ENCODE measurements at regions not wholly inside any gene's neighbourhood (a gene's known extent, or its start where the extent isn't known, plus 50 kb on each side); places are given as distances from the start of the nearest gene placed in this dataset.

DNA sequence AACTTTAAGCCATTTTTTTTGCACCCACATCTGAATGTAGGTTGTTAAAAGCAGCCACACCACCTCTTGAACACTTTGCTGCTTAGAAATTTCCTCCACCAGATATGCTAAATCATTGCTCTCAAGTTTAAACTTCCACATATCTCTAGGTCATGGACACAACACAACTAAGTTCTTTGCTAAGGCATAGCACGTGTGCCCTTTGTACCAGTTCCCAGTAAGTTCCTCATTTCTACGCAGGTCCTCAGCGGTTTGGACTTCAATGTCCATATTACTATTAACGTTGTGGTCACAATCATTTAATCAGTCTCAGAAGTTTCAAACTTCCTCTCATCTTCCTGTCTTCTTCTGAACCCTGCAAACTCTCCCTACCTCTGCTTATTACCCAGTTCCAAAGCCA is 661.6 kb upstream of the PKN2 start:
- no peak for DNase-seq

DNA sequence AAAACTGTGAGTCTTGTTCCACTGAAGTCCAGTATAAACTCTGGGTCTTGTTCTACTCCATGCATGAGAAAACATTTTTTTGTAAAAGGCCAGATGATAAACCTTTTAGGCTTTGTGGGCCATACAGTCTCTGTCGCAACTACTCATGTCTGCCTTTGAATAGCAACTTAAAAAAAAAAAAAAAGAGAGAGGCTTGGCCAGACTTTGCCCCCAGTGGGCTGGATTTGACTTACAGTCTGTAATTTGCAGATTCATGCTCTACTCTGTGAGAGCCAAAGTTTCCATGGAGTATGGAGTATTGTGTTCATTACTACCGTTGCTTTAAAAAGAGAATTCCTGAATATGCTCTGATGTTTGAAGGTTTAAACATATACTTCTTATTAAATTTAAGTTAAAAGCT is 654.9 kb upstream of the PKN2 start:
- no peak for DNase-seq
- intact Hi-C loops (cut with DNase I) = no loop called here

More for the DNA sequence above, 661.6 kb upstream of the PKN2 start:
- intact Hi-C loops (cut with DNase I) = no loop called here

DNA sequence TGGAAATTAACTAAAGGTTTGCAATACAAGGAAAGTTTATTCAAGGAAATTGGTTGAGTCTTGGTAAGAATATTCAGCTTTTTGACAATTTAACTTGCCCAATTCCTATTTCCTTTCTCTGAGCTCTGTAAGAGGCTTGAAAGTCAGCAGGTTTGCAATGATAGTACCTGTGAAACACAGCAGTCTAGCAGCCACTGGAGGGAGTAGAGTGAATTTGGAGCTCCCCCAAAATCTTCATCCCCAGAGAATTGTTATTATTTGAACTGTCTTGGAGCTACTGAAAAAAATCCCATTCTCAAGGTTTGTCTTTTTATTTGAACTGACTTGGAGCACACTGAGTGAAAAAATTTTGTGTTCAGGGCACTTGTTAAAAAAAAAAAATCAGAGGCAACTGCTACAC is 654.2 kb upstream of the PKN2 start:
- DNase-seq = no peak
- intact Hi-C loops (cut with DNase I) = no loop called here

DNA sequence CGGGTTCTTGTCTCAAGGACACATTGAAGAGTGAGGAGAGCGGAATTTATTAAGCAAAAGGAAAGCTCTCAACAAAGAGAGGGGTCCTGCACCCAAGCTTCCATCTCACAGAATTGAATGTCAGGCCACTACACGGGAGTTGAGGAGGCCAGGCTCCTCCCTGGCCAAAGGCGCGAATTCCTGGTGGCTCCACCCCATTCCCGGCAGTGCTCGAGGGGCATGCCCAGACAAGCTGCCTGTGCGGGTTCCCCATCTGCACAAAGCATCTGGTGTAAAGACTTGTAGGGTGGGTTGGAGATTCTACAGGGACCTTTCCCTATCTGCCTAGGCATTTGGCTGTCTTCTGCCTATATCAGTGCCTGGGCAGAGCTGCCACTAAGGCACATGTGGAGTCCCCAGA is 648.5 kb upstream of the PKN2 start:
- DNase-seq = no peak
- intact Hi-C loops (cut with DNase I) = no loop called here

DNA sequence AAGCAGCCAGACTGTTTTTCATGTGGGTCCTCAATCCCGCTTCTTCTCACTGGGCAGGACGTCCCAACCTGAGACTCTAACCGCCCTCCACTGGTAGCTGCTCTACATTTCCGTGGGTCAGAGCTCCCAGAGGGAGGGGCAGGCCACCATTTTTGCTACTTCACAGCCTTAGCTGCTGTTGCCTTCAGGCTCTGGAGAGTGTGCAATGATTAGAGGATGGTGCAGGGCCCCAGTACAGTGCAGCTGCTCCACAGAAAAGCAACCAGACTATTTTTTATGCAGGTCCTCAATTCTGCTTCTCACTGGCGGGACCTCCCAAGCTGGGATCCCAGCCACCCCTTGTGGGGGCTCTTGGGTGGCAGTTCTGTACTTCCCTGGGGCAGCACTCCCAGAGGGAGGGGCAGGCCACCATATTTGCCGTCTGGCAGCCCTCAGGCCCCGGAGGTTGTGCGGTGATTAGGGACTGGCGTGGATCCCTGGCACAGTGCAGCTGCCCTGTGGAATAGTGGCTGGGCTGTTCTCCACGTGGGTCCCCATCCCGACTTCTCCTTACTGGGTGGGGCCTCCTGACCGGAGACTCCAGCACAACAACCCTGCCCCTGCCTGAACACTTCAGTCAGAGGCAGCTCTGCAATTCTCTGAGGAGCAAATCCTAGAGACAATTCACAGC is 647.6 kb upstream of the PKN2 start:
- DNase-seq = peak in 6 of 10 donors; percentile 12 to 75 (median 32)
- intact Hi-C loops (cut with DNase I) = no loop called here

DNA sequence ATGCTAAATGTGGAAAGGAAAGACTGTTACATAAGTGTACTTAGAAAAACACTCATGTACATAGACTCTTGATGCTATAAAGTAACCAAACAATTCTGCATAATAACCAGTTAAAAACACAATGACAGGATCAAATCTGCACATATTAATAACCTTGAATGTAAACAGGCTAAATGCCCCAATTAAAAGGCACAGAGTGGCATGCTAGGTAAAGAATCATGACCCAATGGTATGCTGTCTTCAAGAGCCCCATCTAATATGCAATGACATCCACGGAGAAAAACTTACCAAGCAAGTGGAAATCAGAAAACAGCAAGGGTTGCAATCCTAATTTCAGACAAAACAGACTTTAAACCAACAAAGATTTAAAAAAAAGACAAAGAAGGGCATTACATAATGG is 644.8 kb upstream of the PKN2 start:
- intact Hi-C loops (cut with DNase I) = no loop called here
- no peak for DNase-seq

DNA sequence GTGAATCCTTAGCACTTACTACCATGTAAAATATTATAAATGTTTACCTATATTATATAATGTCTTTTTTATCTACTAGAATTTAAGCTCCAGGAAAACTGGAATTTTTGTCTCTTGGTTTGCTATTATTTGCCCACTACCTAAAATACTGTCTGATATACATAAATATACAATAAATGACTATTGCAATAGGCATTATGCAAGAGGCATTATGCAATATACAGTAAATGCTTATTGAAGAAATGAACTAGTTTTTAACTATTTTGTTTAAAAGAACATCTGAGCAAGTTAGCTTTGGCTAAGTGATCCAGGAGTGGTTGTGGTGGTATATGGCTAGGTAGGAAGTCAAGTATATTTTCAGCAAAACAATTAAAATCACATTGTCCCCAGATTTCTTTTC is 640.2 kb upstream of the PKN2 start:
- intact Hi-C loops (cut with DNase I) = no loop called here
- no peak for DNase-seq

DNA sequence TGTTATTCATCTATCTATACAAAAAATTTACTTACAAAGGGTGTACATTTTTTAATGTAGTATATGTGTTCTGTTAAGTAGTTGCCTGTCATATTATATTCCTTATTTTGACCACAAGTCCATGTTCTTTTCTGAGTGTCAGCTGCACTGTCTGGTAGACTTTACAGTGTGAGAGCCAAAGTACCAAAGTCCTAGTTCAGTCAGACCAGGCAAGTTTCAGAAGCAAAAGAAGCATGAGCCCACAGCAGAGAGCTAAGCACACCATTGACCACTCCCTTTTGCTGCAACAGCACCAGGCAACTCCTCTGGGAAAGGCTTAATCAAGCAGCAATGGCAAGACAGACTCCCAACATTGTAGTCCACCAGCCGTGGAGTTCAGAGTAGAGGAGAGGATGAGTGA is 631.9 kb upstream of the PKN2 start:
- no peak for DNase-seq
- intact Hi-C loops (cut with DNase I) = no loop called here

DNA sequence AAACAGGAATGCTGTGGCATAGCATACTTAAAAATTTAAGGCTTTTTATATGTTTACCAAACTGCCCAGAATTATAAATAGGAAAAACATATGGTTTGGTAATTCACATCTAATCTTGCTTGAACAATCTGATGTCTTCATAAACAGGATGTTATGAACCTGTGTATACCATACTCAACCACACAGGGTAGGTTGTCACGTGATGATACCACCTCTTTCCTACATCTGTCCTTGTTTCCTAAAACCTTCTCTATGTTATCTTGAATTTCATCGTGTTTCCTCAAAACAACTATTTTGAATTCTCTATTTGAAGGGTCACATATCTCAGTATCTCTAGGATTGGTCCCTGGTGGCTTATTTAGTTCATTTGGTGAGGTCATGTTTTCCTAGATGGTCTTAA is 631.0 kb upstream of the PKN2 start:
- intact Hi-C loops (cut with DNase I) = no loop called here
- no peak for DNase-seq

DNA sequence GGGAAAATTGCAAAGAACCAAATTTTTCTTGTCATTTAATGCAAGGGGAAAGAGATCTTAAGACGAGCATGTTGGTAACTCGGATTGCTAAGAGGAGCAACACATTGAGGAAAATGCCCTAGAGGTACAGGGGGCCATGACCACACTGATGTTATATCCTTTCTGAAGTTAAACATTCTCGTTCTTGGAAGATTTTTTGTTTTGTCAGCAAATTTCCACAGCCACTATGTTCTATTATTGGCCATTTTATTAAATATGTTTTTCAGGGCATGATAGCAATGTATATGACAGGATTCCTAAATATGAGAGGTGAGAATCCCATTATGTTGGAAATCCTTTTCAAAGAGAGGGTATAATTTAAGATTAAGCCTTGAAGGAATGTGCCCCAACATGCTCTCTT is 627.2 kb upstream of the PKN2 start:
- intact Hi-C loops (cut with DNase I) = no loop called here
- no peak for DNase-seq

DNA sequence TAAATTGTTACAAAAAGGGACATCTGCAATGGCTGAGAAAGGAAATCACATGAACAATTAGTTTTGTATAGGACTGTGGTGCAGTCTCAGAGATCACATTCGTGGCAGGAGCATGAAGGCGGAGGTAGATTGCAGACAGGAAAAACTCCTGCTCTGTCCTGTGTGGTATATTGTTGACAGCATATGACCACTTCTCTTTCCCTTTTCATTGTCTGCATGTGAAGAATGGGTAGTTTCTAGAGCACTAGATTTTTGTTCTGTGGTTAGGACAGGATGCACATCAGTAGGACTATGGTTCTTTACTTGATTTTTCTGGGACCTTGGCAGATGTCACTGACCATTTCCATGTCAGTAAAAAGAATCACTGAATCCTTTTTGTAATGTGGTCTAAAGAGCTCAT is 625.9 kb upstream of the PKN2 start:
- intact Hi-C loops (cut with DNase I) = no loop called here
- DNase-seq = no peak

DNA sequence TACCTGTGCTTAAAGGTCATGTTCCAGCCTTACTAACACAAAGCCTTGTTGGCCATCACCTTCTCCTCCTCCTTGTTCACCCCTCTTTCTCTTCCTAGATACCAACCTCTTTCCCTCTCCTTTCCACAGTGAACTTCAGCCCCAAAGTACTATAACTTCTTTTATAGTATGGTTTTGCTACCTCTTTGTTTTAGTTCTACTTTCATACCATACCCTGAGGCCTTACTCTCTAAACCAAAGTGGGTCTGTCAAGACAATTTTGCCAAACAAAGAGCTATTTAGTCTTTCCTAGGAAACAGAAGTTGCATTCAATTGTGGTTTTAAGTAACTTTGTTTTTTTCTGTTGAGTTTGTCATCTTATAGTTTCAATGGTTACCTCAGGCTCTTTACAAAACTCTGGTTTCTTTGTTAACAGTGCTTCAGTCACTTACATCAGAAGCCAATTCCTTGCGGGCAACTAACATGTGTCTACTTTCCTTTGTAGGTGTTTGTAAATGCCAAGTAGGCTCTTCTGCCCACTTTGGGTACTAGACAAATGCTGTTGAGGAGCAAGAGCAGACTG is 623.9 kb upstream of the PKN2 start:
- no peak for DNase-seq

DNA sequence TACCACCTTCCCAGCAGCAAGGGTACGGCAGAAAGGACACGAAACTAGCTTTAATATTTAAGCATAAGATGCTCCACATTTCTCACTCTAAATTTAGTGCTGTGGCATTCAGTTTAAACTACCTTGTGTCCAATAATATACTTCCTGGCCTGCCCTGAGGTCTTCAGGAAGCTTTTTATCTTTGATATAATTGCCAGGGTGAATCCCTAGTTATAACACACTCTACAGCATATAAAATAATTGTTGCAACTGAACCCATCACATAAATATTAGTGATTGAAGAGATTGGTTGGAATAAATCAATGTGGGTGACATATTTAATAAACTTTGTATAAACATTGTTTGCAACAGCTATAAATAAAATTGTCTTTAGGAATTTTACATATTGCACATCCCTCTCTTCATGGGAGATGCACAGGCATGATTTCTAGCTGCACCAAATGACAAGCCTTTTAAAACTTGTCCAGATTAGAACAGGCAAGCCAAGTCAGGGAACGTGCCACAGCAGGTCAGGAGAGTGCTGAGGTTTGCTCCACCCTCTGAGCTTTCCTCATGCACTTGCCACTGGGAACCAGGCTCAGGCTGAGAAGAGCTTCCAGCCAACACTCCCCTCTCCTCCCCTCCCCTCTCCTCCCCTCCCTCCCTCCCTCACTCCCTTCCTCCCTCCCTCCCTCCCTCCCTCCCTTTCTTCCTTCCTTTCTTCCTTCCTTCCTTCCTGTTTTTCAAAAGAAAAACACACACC is 623.2 kb upstream of the PKN2 start:
- intact Hi-C loops (cut with DNase I) = loop anchor here (5.0 kb wide), 1 partner anchor 929 kb away; no protein-coding TSS in a partner anchor
- no peak for DNase-seq

More for the DNA sequence above, 623.9 kb upstream of the PKN2 start:
- intact Hi-C loops (cut with DNase I) = loop anchor here (5.0 kb wide), 1 partner anchor 928 kb away; no protein-coding TSS in a partner anchor

DNA sequence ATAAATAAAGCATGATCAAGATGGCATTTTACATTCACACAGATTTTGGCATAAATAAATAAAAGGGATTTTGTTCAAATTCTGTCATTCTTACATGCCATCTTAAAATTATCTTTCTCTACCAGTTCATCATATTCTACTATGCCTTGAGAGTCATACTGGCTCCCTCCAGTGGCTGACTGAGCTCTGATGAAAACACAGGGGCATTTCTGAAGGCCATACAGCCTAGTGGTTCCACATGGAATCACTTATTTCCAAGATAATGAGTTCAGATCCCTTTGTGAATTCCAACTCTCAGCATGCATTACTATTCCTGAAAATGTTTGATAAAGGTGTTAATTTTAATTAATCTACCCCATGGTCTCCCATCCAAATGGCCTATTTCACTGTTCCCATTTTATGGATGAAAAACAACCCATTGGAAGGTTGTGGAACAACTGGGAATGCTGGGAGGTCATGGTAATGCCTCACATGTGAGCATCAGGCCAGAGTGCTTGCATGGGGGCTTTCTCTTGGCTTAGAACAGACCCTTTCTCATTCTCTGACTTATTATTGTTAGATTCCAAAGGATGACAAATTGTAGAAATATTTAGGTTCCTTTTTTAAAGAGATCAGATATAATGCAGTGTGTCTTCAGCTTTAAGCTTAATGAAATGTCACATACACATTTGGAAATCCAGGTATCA is 622.4 kb upstream of the PKN2 start:
- peak in 5 of 10 donors; percentile 14 to 64 (median 23) for DNase-seq
- intact Hi-C loops (cut with DNase I) = loop anchor here (5.0 kb wide), 1 partner anchor 929 kb away; no protein-coding TSS in a partner anchor

DNA sequence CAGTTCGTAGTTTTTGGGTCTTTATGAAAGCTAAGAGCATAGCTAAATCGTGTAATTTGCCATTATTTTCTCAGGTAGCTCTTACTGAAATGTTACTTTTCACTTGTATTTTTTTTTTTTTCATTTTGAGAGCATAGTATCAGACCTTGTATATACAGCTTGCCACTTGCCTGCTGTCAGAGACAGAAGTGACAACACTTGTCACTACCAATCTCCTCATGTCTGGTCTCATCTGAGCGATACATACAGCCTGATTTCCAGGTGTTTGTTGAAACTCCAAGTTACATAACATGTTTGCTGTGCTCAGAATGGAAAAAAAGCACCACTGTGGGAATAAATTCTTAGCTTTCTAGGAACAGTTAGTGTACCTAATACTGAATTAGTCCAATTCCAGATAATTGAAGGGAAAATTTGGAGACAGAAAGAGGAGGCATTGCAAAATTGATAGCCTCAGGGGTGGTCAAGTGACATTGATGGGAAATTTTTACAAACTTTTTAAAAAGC is 621.4 kb upstream of the PKN2 start:
- no peak for DNase-seq
- intact Hi-C loops (cut with DNase I) = loop anchor here (5.0 kb wide), 1 partner anchor 930 kb away; no protein-coding TSS in a partner anchor

DNA sequence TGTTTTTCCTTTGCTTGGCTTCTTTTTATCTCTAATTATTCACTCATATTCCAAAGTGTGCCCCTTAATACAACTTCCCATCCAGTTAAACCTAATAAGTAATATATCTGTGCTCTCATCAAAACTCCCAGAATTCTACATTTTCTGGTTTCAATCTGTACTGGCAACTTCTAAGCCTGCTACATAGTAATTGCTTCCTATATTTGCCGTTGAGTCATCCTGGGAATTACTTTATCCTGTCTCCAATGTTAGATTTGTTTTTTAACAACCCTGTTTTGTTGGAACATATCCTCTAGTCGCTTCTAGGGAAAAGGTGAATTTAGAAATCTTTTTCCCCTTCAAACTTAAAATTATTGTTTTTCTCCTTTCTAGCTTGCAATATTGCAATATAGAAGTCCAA is 620.5 kb upstream of the PKN2 start:
- no peak for DNase-seq
- intact Hi-C loops (cut with DNase I) = loop anchor here (5.0 kb wide), 1 partner anchor 931 kb away; no protein-coding TSS in a partner anchor

DNA sequence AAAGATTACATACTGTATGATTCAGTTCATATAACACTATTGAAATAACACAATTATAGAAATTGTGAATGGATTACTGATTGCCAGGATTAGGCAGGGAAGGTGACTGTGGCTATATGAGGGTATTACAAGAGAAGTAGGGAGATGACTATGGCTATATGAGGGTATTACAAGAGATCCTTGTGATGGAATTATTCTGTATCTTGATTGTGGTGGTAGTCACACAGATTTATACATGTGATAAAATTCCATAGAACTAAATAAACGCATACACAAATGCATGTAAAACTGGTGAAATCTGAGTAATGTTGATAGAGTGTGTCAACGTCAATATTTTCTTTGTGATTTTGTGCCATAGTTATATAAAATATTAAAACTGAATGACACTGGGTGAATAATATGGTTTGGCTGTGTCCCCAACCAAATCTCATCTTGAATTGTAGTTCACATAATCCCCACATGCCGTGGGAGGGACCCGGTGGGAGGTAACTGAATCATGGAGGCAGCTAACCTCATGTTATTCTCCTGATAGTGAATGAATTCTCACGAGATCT is 615.6 kb upstream of the PKN2 start:
- DNase-seq = no peak
- intact Hi-C loops (cut with DNase I) = no loop called here

DNA sequence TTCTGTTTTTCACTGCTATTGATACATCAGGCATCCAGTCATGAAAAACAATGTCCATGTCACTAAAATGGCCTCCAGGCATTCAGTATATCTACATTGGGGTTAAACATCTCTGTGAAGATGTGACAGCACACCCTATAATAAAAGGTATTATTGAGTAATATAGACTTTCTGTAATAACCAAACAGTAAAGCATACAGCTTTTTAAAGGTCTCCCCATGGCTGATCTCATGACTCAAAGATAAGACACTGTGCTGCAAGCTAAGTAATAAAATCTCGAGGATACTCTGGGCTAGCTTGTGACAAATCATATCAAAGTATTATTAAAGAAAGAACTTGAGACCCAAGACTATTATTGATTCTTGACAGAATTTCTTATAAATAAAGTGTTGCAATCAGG is 613.1 kb upstream of the PKN2 start:
- intact Hi-C loops (cut with DNase I) = no loop called here

DNA sequence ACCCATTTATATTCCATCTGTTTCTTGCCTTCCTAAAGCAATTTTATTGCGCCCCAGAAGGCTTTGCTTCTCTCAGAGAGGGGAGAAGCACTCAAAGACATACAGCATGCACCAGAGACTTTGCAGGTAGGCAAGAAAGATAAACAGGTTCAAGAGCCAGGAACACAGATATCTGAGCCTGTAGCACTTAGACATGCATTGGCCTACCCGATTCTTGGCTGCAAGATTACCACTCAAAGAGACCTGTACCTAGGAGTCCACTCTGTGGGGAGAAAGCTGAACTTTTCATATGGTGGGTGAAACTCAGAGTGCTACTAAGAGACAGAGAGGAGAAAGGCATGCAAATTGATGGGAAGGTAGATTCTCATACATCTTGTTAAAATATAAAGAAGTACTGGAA is 609.4 kb upstream of the PKN2 start:
- intact Hi-C loops (cut with DNase I) = no loop called here
- DNase-seq = no peak

More for the DNA sequence above, 613.1 kb upstream of the PKN2 start:
- no peak for DNase-seq

DNA sequence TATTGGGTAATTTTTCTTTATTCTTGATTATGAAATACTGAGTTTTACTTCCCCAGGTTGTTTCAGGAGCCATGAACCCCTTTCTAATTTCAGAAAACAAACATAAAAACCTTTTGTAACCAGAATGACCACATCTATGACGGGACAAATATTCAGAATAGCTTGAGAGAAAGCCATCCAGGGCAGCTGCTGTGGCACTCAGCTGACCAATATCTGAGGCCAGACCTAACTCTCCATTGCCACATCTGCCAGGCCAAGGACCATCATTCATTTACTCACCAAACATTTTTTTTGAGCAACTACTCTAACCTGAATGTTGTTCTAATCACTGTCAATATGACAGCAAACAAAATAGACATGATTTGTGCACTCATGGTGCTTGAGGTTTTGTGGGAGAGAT is 608.3 kb upstream of the PKN2 start:
- DNase-seq = no peak
- intact Hi-C loops (cut with DNase I) = no loop called here

DNA sequence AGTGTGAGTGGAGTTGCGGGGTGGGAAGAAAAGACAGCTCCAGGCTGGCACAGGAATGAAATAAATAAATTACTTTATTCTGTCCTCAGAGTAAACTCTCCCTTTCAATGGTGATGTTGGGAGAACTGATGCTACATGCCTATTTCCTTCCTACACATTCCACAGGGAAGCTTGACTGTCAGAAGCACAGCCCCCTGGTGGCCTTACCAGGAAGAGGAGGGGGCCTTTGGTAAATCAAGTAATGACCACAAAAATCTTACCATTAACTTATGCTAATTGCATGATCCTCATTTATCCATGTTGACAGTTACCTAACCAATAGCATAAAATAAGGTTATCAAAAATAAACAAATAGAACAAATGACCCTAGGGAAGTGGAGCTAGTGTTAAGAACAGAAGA is 605.0 kb upstream of the PKN2 start:
- no peak for DNase-seq
- intact Hi-C loops (cut with DNase I) = no loop called here
